Liver (tissue), 3 donors: ENCODE measurements at regions not wholly inside any gene's neighbourhood (a gene's known extent, or its start where the extent isn't known, plus 50 kb on each side); places are given as distances from the start of the nearest gene placed in this dataset.
A peak's percentile ranks its signal among the peaks of the same experiment; 100 is the strongest.

Source experiments
- EGR1 ChIP-seq, 2 donors: IDR thresholded peaks; 2 replicates each; pipeline ENCODE4 v1.6.1; 2016 to 2018; ENCODE audit warnings: antibody characterized with exemption in 2 of 2, low read depth in 2 of 2
- SP1 ChIP-seq: IDR thresholded peaks from 2 replicates; pipeline ENCODE4 v1.6.1; 2018; ENCODE audit warnings: antibody characterized with exemption, mild to moderate bottlenecking
- TF ChIP-seq, protein P1 (sequence below): fragments of 150-350 bp; IDR thresholded peaks from 2 replicates; pipeline ENCODE4 v1.5.1; 2017; ENCODE audit warnings: improper control_type of control experiment, low read depth, low read length; ENCODE audit not compliant: missing input control
- donor health status: healthy.
- donor health status: healthy.

DNA sequence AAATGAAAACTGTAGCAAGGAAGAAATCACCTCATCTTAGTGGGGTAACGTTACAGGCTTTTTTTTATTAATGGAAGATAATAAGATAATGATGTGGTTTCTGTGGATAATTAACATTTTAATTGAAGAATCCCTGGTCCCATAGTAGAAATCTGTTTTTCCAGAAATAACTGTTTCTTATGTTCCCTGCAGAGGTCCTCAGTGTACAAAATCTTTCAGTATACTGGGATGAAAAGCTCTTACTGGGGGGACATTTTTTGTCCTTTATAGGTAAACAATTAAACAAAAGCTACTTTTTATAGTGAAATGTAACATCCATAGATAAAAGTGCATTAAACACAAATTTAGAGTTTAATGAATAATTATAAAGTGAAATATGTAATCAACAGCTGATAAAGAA lies 312.2 kb downstream of the ATXN7L3B start:
- TF ChIP-seq, protein P1, sequence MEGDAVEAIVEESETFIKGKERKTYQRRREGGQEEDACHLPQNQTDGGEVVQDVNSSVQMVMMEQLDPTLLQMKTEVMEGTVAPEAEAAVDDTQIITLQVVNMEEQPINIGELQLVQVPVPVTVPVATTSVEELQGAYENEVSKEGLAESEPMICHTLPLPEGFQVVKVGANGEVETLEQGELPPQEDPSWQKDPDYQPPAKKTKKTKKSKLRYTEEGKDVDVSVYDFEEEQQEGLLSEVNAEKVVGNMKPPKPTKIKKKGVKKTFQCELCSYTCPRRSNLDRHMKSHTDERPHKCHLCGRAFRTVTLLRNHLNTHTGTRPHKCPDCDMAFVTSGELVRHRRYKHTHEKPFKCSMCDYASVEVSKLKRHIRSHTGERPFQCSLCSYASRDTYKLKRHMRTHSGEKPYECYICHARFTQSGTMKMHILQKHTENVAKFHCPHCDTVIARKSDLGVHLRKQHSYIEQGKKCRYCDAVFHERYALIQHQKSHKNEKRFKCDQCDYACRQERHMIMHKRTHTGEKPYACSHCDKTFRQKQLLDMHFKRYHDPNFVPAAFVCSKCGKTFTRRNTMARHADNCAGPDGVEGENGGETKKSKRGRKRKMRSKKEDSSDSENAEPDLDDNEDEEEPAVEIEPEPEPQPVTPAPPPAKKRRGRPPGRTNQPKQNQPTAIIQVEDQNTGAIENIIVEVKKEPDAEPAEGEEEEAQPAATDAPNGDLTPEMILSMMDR, result peak; percentile 21
- no peak for TF ChIP-seq SP1
- TF ChIP-seq EGR1 (IDR thresholded peaks at IDR 0.05; ENCODE audit: low read depth in 2 of 2), result no peak
